HG03521 (cell line): ENCODE measurements at regions not wholly inside any gene's neighbourhood (a gene's known extent, or its start where the extent isn't known, plus 50 kb on each side); places are given as distances from the start of the nearest gene placed in this dataset.

ENCODE experiments used
- ATAC-seq: cut with Tn5 transposase; IDR thresholded peaks from one replicate; pipeline ENCODE4 v1.9.1; 2021; ENCODE audit warnings: mild to moderate bottlenecking, moderate library complexity; ENCODE audit not compliant: unreplicated experiment

GRCh38 chr9:108093773-108094675 lies 604.5 kb upstream of the KLF4 start:
- no peak for ATAC-seq

- ATAC-seq = no peak
Observed at GRCh38 chr9:108088916-108089315, 599.3 kb upstream of the KLF4 start.

GRCh38 chr9:108087781-108088180 lies 598.2 kb upstream of the KLF4 start:
- ATAC-seq = no peak

GRCh38 chr9:108086624-108087023 lies 597.1 kb upstream of the KLF4 start:
- ATAC-seq = no peak

- ATAC-seq = no peak
Observed at GRCh38 chr9:108085294-108085693, 595.7 kb upstream of the KLF4 start.

- no peak for ATAC-seq
Observed at GRCh38 chr9:108083796-108084352, 594.3 kb upstream of the KLF4 start.

- ATAC-seq = no peak
Observed at GRCh38 chr9:108083160-108083750, 593.7 kb upstream of the KLF4 start.

- ATAC-seq = no peak
Observed at GRCh38 chr9:108081112-108081511, 591.5 kb upstream of the KLF4 start.

- no peak for ATAC-seq
Observed at GRCh38 chr9:108080285-108080684, 590.7 kb upstream of the KLF4 start.

- ATAC-seq = no peak
Observed at GRCh38 chr9:108078811-108079210, 589.2 kb upstream of the KLF4 start.

GRCh38 chr9:108078375-108078774 lies 588.8 kb upstream of the KLF4 start:
- no peak for ATAC-seq

- ATAC-seq = no peak
Observed at GRCh38 chr9:108077556-108077955, 588.0 kb upstream of the KLF4 start.

- ATAC-seq = no peak
Observed at GRCh38 chr9:108074900-108075299, 585.3 kb upstream of the KLF4 start.

- no peak for ATAC-seq
Observed at GRCh38 chr9:108073823-108074222, 584.3 kb upstream of the KLF4 start.

- ATAC-seq = no peak
Observed at GRCh38 chr9:108072740-108073139, 583.2 kb upstream of the KLF4 start.

- ATAC-seq = no peak
Observed at GRCh38 chr9:108070861-108071260, 581.3 kb upstream of the KLF4 start.

- ATAC-seq = no peak
Observed at GRCh38 chr9:108069991-108070390, 580.4 kb upstream of the KLF4 start.

- no peak for ATAC-seq
Observed at GRCh38 chr9:108062680-108063079, 573.1 kb upstream of the KLF4 start.

- ATAC-seq = no peak
Observed at GRCh38 chr9:108060175-108060574, 570.6 kb upstream of the KLF4 start.

GRCh38 chr9:108058135-108058814 lies 568.7 kb upstream of the KLF4 start:
- no peak for ATAC-seq

- no peak for ATAC-seq
Observed at GRCh38 chr9:108057421-108058134, 568.0 kb upstream of the KLF4 start.
